Peyer's patch (tissue), 4 donors: ENCODE measurements at regions not wholly inside any gene's neighbourhood (a gene's known extent, or its start where the extent isn't known, plus 50 kb on each side); places are given as distances from the start of the nearest gene placed in this dataset.

ENCODE experiments used
- CTCF ChIP-seq, 6 experiments: fragments of 450-650 bp in 4 of 6; fragments of 200-600 bp in 2 of 6; sonication (generic) in 1 of 6; IDR thresholded peaks; one replicate each; pipeline ENCODE4 v1.5.1; 2017 to 2019; ENCODE audit warnings: antibody characterized with exemption in 6 of 6, mild to moderate bottlenecking in 3 of 6, moderate library complexity in 1 of 6
- POLR2A ChIP-seq, 2 donors: fragments of 450-650 bp; IDR thresholded peaks; one replicate each; pipeline ENCODE4 v1.5.1; 2017; ENCODE audit warnings: antibody characterized with exemption in 2 of 2, mild to moderate bottlenecking in 2 of 2, moderate library complexity in 2 of 2

GRCh38 chr1:34606504-34606903 is 148.3 kb upstream of the GJB5 start:
- TF ChIP-seq CTCF (IDR thresholded peaks at IDR 0.05) (no peak), POLR2A (IDR thresholded peaks at IDR 0.05) (no peak)
